ENCODE measurements at regions not wholly inside any gene's neighbourhood (a gene's known extent, or its start where the extent isn't known, plus 50 kb on each side); places are given as distances from the start of the nearest gene placed in this dataset.

- TF ChIP-seq CHD7 (IDR thresholded peaks at IDR 0.05; ENCODE audit: insufficient replicate concordance, low read length) (no peak), EGR1 (IDR thresholded peaks at IDR 0.05; ENCODE audit: borderline replicate concordance, low read depth, low read length) (no peak), SIRT6 (IDR thresholded peaks at IDR 0.05; ENCODE audit: low read length) (no peak), BACH1 (IDR thresholded peaks at IDR 0.05; ENCODE audit: low read length) (no peak), BRCA1 (IDR thresholded peaks at IDR 0.05; ENCODE audit: low read depth, low read length) (no peak), CEBPB (IDR thresholded peaks at IDR 0.05; ENCODE audit: low read depth, low read length) (no peak), SP1 (IDR thresholded peaks at IDR 0.05; ENCODE audit: low read depth, low read length) (no peak), POLR2A (IDR thresholded peaks at IDR 0.05; ENCODE audit: control extremely low read depth in 1 of 2, low read depth in 2 of 2, low read length in 2 of 2) (no peak), USF2 (IDR thresholded peaks at IDR 0.05; ENCODE audit: low read length) (no peak), EP300 (IDR thresholded peaks at IDR 0.05; ENCODE audit: borderline replicate concordance in 1 of 2, low read depth in 2 of 2, low read length in 2 of 2) (no peak), CREB1 (IDR thresholded peaks at IDR 0.05) (no peak), SUZ12 (IDR thresholded peaks at IDR 0.05; ENCODE audit: low read length) (no peak)
Measured at GRCh38 chr13:76440568-76440967, 445.6 kb downstream of the KCTD12 start (continued).

Measured in H1 (cell line).